Thyroid gland (tissue), 4 donors: ENCODE measurements at regions not wholly inside any gene's neighbourhood (a gene's known extent, or its start where the extent isn't known, plus 50 kb on each side); places are given as distances from the start of the nearest gene placed in this dataset.

Source experiments
- DNase-seq, 2 donors: peaks; one replicate each; pipeline ENCODE4 v3.0.0-alpha.2; 2019
- H3K27ac ChIP-seq, 3 donors: fragments of 200-600 bp; sonication (generic); 1 replicate in 2 of 3; 2 replicates in 1 of 3; pipeline ENCODE4 v1.5.1; 2016 to 2019; ENCODE audit warnings: mild to moderate bottlenecking in 1 of 3, moderate library complexity in 1 of 3
- H3K27me3 ChIP-seq: fragments of 200-600 bp; sonication (generic); one replicate; pipeline ENCODE4 v1.5.1; 2019
- H3K36me3 ChIP-seq, 2 donors: fragments of 200-600 bp; sonication (generic); one replicate each; pipeline ENCODE4 v1.5.1; 2016 to 2019
- H3K4me1 ChIP-seq, 2 donors: fragments of 200-600 bp; sonication (generic); one replicate each; pipeline ENCODE4 v1.5.1; 2017 to 2019
- H3K4me3 ChIP-seq, 3 donors: fragments of 200-600 bp; sonication (generic); replicated peaks in 1 of 3; 1 replicate in 2 of 3; 2 replicates in 1 of 3; pipeline ENCODE4 v1.5.1; 2016; ENCODE audit warnings: mild to moderate bottlenecking in 1 of 3
- H3K9me3 ChIP-seq: fragments of 200-600 bp; sonication (generic); one replicate; pipeline ENCODE4 v1.5.1; 2017
- POLR2A ChIP-seq, 2 donors: fragments of 450-650 bp; IDR thresholded peaks; one replicate each; pipeline ENCODE4 v1.6.1; 2017; ENCODE audit warnings: antibody characterized with exemption in 2 of 2, mild to moderate bottlenecking in 2 of 2, moderate library complexity in 1 of 2
- WGBS, 2 donors: methylation state at CpG; one replicate each; pipeline ENCODE4 v1.1.5; 2017; 5-methylcytosine and 5-hydroxymethylcytosine counted together
- intact Hi-C: fragments of 100-400 bp; cut with DNase I; formaldehyde crosslinking; loops from one replicate; pipeline ENCODE4 v1.15.1; 2023
- TF ChIP-seq, protein P1 (sequence below), 6 experiments: fragments of 200-600 bp in 3 of 6; fragments of 450-650 bp in 3 of 6; sonication (generic) in 3 of 6; IDR thresholded peaks; one replicate each; pipeline ENCODE4 v1.5.1; 2016 to 2019; ENCODE audit warnings: antibody characterized with exemption in 6 of 6, mild to moderate bottlenecking in 2 of 6, inconsistent platforms in 1 of 6, moderate library complexity in 1 of 6

DNA sequence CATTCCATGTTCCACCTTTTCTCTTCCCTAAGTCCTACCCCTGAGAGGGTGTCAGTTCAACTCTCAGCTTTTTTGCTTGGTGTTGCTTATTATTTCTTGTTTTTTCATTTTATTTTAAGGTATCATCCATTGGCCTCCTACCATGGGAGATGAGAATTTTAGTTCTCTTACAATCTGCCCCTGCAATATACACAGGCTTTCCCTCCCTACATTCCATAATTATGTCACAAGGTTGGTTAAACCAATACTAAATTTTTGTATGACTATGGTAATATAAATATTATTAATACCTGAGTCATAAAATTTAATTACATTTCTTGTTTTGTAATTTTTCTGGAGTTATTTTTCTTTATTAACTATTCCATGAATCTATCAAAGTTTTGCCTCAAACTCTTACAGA is 216.2 kb downstream of the SNX19 start:
- TF ChIP-seq, protein P1, sequence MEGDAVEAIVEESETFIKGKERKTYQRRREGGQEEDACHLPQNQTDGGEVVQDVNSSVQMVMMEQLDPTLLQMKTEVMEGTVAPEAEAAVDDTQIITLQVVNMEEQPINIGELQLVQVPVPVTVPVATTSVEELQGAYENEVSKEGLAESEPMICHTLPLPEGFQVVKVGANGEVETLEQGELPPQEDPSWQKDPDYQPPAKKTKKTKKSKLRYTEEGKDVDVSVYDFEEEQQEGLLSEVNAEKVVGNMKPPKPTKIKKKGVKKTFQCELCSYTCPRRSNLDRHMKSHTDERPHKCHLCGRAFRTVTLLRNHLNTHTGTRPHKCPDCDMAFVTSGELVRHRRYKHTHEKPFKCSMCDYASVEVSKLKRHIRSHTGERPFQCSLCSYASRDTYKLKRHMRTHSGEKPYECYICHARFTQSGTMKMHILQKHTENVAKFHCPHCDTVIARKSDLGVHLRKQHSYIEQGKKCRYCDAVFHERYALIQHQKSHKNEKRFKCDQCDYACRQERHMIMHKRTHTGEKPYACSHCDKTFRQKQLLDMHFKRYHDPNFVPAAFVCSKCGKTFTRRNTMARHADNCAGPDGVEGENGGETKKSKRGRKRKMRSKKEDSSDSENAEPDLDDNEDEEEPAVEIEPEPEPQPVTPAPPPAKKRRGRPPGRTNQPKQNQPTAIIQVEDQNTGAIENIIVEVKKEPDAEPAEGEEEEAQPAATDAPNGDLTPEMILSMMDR (IDR thresholded peaks at IDR 0.05): no peak
- TF ChIP-seq POLR2A (IDR thresholded peaks at IDR 0.05): no peak
- Histone ChIP-seq H3K4me3 (no peak overlapping the region), H3K4me1 (no peaks in the 10 kb centered on the region), H3K36me3 (no peaks in the 10 kb centered on the region), H3K27me3 (no peaks in the 10 kb centered on the region), H3K9me3 (no peaks in the 10 kb centered on the region), H3K27ac (no peak overlapping the region)
- intact Hi-C loops: no loop called here
- no peak for DNase-seq

- DNase-seq: no peak
- intact Hi-C loops: no loop called here
- TF ChIP-seq POLR2A (IDR thresholded peaks at IDR 0.05): no peak
- TF ChIP-seq, protein P1 (IDR thresholded peaks at IDR 0.05): no peak
- WGBS, 2 donors: 92 to 94% methylated on average over 9 of the region's 9 CpGs
- no peak overlapping the region for H3K4me3 ChIP-seq
- H3K9me3 ChIP-seq: no peaks in the 10 kb centered on the region
- peaks cover 11 to 14% of the 10 kb centered on the region in 2 donors for H3K4me1 ChIP-seq
- no peaks in the 10 kb centered on the region for H3K27me3 ChIP-seq
- no peaks in the 10 kb centered on the region for H3K36me3 ChIP-seq
- no peak overlapping the region for H3K27ac ChIP-seq
Observed at GRCh38 chr11:130703489-130704190, 212.6 kb downstream of the SNX19 start.

DNA sequence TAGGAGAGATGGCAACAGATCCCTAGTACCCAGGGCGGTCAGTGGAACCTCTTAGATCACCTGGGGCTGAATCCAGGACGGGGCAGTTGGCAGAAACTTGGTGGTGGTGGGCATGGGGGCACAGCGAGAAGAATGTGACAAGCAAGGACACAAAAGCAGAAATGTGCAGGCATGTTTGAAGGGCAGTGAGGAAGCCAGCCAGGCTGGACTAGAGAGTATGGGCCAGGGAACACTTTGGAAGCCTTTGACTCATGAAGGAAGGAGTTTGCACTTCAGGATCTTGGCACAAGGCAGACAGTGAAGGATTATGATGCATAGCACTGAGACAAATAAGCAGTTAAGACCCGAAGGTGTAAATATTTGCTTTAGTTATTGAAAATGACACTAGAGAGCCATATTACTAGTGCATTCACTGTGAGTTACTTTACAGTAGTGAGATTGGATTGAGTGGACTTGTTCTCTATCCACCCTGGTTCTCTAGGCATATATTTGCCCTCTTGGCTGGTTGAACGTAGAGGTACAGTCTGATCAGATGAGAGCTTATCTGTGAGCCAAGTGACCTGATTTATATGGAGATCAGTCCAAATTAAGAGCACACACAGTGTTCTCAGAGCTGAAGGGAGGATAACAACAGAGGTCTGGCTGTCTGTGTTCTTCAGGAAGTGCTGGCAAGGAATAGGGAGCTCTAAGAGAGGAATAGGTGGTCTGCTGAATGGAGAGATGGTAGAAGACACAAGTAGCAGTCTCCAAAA is 210.4 kb downstream of the SNX19 start:
- TF ChIP-seq, protein P1 (IDR thresholded peaks at IDR 0.05): no peak
- TF ChIP-seq POLR2A (IDR thresholded peaks at IDR 0.05): no peak
- H3K36me3 ChIP-seq: no peaks in the 10 kb centered on the region
- no peaks in the 10 kb centered on the region for H3K27me3 ChIP-seq
- H3K27ac ChIP-seq: peak overlapping the region; percentile 35 to 64 (median 45)
- intact Hi-C loops: no loop called here
- peaks cover 11 to 14% of the 10 kb centered on the region in 2 donors for H3K4me1 ChIP-seq
- 48 to 49% methylated on average over 5 of the region's 5 CpGs for WGBS, 2 donors
- DNase-seq: peak; percentile 72 to 77
- H3K9me3 ChIP-seq: no peaks in the 10 kb centered on the region
- H3K4me3 ChIP-seq: no peak overlapping the region

GRCh38 chr11:130706572-130706971 is 209.7 kb downstream of the SNX19 start:
- H3K27me3 ChIP-seq: no peaks in the 10 kb centered on the region
- WGBS, 2 donors: 91 to 96% methylated on average over 5 of the region's 5 CpGs
- TF ChIP-seq POLR2A (IDR thresholded peaks at IDR 0.05): no peak
- TF ChIP-seq, protein P1 (IDR thresholded peaks at IDR 0.05): no peak
- no peak overlapping the region for H3K4me3 ChIP-seq
- no peak for DNase-seq
- intact Hi-C loops: no loop called here
- H3K27ac ChIP-seq: peak overlapping the region in 1 of 3 donors; percentile 35
- H3K36me3 ChIP-seq: no peaks in the 10 kb centered on the region
- H3K4me1 ChIP-seq: peaks cover 11 to 14% of the 10 kb centered on the region in 2 donors
- H3K9me3 ChIP-seq: no peaks in the 10 kb centered on the region

DNA sequence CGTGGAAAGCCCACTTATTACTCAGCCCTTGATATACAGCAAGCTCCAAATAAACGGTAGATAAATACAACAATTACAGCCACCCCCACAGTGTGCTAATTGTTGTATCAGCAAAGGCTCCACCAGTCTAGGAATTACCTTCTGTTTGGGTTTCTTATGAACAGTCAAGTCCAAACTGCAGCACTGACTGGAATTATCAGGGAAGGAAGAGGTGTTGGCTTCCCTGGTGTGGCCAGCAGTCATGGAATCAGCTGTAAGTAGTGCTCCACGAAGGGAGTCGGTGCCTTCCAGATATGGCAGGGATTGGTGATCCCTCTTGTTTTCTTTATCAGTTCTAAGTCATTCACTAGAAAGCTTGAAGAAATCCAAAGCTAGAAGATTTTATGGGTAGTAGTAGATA is 209.1 kb downstream of the SNX19 start:
- no peak for DNase-seq
- Histone ChIP-seq H3K4me3 (no peak overlapping the region), H3K9me3 (no peaks in the 10 kb centered on the region), H3K27ac (no peak overlapping the region), H3K4me1 (peaks cover 11 to 14% of the 10 kb centered on the region in 2 donors), H3K36me3 (no peaks in the 10 kb centered on the region), H3K27me3 (no peaks in the 10 kb centered on the region)
- 90 to 97% methylated on average over 4 of the region's 4 CpGs for WGBS, 2 donors
- intact Hi-C loops: no loop called here
- TF ChIP-seq, protein P1 (IDR thresholded peaks at IDR 0.05): no peak
- no peak for TF ChIP-seq POLR2A (IDR thresholded peaks at IDR 0.05)
